Transverse colon (tissue), 4 donors: ENCODE measurements at regions not wholly inside any gene's neighbourhood (a gene's known extent, or its start where the extent isn't known, plus 50 kb on each side); places are given as distances from the start of the nearest gene placed in this dataset.

Source experiments
- CTCF ChIP-seq, 5 experiments: fragments of 200-600 bp in 3 of 5; fragments of 450-650 bp in 2 of 5; sonication (generic) in 3 of 5; IDR thresholded peaks; 1 replicate in 2 of 5; 2 replicates in 3 of 5; pipeline ENCODE4 v1.5.1; 2016 to 2017; ENCODE audit warnings: antibody characterized with exemption in 5 of 5, inconsistent platforms in 3 of 5, mild to moderate bottlenecking in 2 of 5, moderate library complexity in 1 of 5
- EP300 ChIP-seq: sonication (generic); formaldehyde crosslinking; IDR thresholded peaks from one replicate; pipeline ENCODE4 v1.6.1; 2017; ENCODE audit warnings: antibody characterized with exemption, low read depth
- POLR2A ChIP-seq: fragments of 450-650 bp; IDR thresholded peaks from one replicate; pipeline ENCODE4 v1.6.1; 2016; ENCODE audit warnings: antibody characterized with exemption, mild to moderate bottlenecking, moderate library complexity
- POLR2AphosphoS5 ChIP-seq, 3 donors: sonication (generic); formaldehyde crosslinking; IDR thresholded peaks; one replicate each; pipeline ENCODE4 v1.6.1; 2016; ENCODE audit warnings: antibody characterized with exemption in 3 of 3

GRCh38 chr12:42859612-42860011 is 270.1 kb upstream of the PRICKLE1 start:
- no peak for TF ChIP-seq CTCF (IDR thresholded peaks at IDR 0.05)
- no peak for TF ChIP-seq EP300
- no peak for TF ChIP-seq POLR2AphosphoS5 (IDR thresholded peaks at IDR 0.05)
- no peak for TF ChIP-seq POLR2A
